Sigmoid colon (tissue), 6 donors: ENCODE measurements at regions not wholly inside any gene's neighbourhood (a gene's known extent, or its start where the extent isn't known, plus 50 kb on each side); places are given as distances from the start of the nearest gene placed in this dataset.

Source experiments
- DNase-seq: peaks from one replicate; pipeline ENCODE4 v3.0.0-alpha.2; 2019
- H3K27ac ChIP-seq, 4 donors: fragments of 200-600 bp; sonication (generic); one replicate each; pipeline ENCODE4 v1.5.1; 2016 to 2019; ENCODE audit warnings: mild to moderate bottlenecking in 1 of 4
- H3K27me3 ChIP-seq, 3 donors: fragments of 200-600 bp; sonication (generic); one replicate each; pipeline ENCODE4 v1.5.1; 2019; ENCODE audit warnings: mild to moderate bottlenecking in 1 of 3
- H3K36me3 ChIP-seq, 4 donors: fragments of 200-600 bp; sonication (generic); one replicate each; pipeline ENCODE4 v1.5.1; 2016 to 2019
- H3K4me1 ChIP-seq, 4 donors: fragments of 200-600 bp; sonication (generic); one replicate each; pipeline ENCODE4 v1.5.1; 2017 to 2019
- H3K4me3 ChIP-seq, 4 donors: fragments of 200-600 bp; sonication (generic); one replicate each; pipeline ENCODE4 v1.5.1; 2017 to 2019; ENCODE audit warnings: mild to moderate bottlenecking in 2 of 4, moderate library complexity in 1 of 4
- H3K9me3 ChIP-seq, 4 donors: fragments of 200-600 bp in 3 of 4; sonication (generic) in 3 of 4; one replicate each; pipeline versions ENCODE4 v1.5.1 to v1.6.1; 2013 to 2019
- CTCF ChIP-seq, 4 experiments: fragments of 450-650 bp in 3 of 4; fragments of 200-600 bp in 1 of 4; IDR thresholded peaks; one replicate each; pipeline ENCODE4 v1.5.1; 2016 to 2019; ENCODE audit warnings: antibody characterized with exemption in 4 of 4, mild to moderate bottlenecking in 3 of 4, moderate library complexity in 2 of 4
- EP300 ChIP-seq, 4 donors: sonication (generic); formaldehyde crosslinking; IDR thresholded peaks; one replicate each; pipeline ENCODE4 v1.6.1; 2017; ENCODE audit warnings: antibody characterized with exemption in 4 of 4
- POLR2A ChIP-seq, 2 donors: fragments of 450-650 bp; IDR thresholded peaks; one replicate each; pipeline ENCODE4 v1.6.1; 2016; ENCODE audit warnings: antibody characterized with exemption in 2 of 2, mild to moderate bottlenecking in 2 of 2, moderate library complexity in 2 of 2
- POLR2AphosphoS5 ChIP-seq, 4 donors: sonication (generic); formaldehyde crosslinking; IDR thresholded peaks; one replicate each; pipeline ENCODE4 v1.6.1; 2017; ENCODE audit warnings: antibody characterized with exemption in 4 of 4
- WGBS, 2 donors: extraction: QIAGEN DNeasy Blood & Tissue Kit; methylation state at CpG; one replicate each; pipeline ENCODE4 v1.1.7; 2013; 5-methylcytosine and 5-hydroxymethylcytosine counted together
- intact Hi-C: fragments of 100-400 bp; cut with DNase I; formaldehyde crosslinking; loops from one replicate; pipeline ENCODE4 v1.15.1; 2023
- donor health status: healthy with polysubstance abuse.
- donor health status: healthy.

GRCh38 chr14:101347893-101348777 lies 213.2 kb upstream of the DIO3 start:
- no peak for TF ChIP-seq EP300 (IDR thresholded peaks at IDR 0.05)
- TF ChIP-seq CTCF (IDR thresholded peaks at IDR 0.05), result no peak
- TF ChIP-seq POLR2AphosphoS5 (IDR thresholded peaks at IDR 0.05), result no peak
- no peak for TF ChIP-seq POLR2A (IDR thresholded peaks at IDR 0.05)
- no peak for DNase-seq
- Histone ChIP-seq H3K36me3 (no peaks in the 10 kb centered on the region), H3K27me3 (no peaks in the 10 kb centered on the region), H3K4me3 (no peak overlapping the region), H3K9me3 (peaks cover 0 to 4% (median 0%) of the 10 kb centered on the region in 4 donors), H3K27ac (no peak overlapping the region), H3K4me1 (peaks cover 0 to 33% (median 23%) of the 10 kb centered on the region in 4 donors)
- 77 to 87% methylated on average over 8 of the region's 8 CpGs for WGBS, 2 donors
- intact Hi-C loops, result no loop called here

DNA sequence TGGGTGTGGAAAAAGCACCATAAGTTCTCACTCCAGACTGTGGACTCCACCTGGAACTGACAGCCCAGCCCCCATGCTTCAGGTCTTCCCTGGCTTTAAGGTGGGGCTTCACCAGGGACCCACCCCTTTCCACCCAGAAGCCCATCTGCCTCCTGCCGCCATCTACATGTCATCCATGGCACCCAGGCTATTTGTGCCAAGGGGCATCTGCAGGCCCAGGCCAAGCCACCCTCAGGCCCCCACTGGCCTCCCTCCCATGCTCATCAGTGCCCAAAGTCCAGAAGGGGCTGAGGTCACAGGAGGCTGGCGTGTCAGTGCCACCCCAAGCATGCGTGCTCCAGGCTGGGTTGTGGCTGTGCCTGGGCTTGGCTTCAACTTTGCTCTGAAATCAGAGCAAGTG lies 212.2 kb upstream of the DIO3 start:
- H3K27me3 ChIP-seq, result no peaks in the 10 kb centered on the region
- peaks cover 0 to 33% (median 23%) of the 10 kb centered on the region in 4 donors for H3K4me1 ChIP-seq
- peaks cover 0 to 4% (median 0%) of the 10 kb centered on the region in 4 donors for H3K9me3 ChIP-seq
- 95 to 97% methylated on average over 3 of the region's 3 CpGs for WGBS, 2 donors
- H3K4me3 ChIP-seq, result no peak overlapping the region
- no peak for TF ChIP-seq EP300 (IDR thresholded peaks at IDR 0.05)
- TF ChIP-seq POLR2A (IDR thresholded peaks at IDR 0.05), result no peak
- H3K27ac ChIP-seq, result no peak overlapping the region
- intact Hi-C loops, result no loop called here
- DNase-seq, result peak; percentile 50
- no peaks in the 10 kb centered on the region for H3K36me3 ChIP-seq

DNA sequence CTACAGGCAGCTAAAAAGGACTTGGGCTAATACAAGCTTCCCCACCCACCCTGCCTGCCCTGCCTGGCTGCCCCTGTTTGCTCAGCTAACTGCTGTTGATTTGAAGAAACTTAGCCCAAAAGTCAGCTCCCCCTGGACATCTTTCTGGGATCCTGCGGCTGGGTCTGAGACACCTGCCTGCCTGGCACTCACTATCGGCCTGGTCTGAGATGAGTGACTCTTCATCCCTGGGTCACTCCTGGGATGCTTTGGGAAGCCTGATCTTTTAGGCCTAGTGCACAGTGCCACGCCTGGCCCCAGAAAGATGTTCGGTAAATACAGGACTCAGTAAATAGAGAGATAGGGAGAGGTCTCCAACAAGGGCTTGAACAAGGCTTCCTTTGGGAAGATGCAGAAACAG lies 211.3 kb upstream of the DIO3 start:
- Histone ChIP-seq H3K27me3 (no peaks in the 10 kb centered on the region), H3K27ac (peak overlapping the region in 3 of 4 donors; percentile 71 to 74 (median 72)), H3K9me3 (peaks cover 0 to 4% (median 0%) of the 10 kb centered on the region in 4 donors), H3K4me1 (peaks cover 0 to 33% (median 23%) of the 10 kb centered on the region in 4 donors), H3K36me3 (no peaks in the 10 kb centered on the region), H3K4me3 (no peak overlapping the region)
- TF ChIP-seq EP300 (IDR thresholded peaks at IDR 0.05), result no peak
- TF ChIP-seq CTCF (IDR thresholded peaks at IDR 0.05), result no peak
- TF ChIP-seq POLR2AphosphoS5 (IDR thresholded peaks at IDR 0.05), result no peak
- intact Hi-C loops, result loop anchor here (10.0 kb wide), 1 partner anchor 975 kb away; the partner anchor contains the start of gene WDR25
- no peak for DNase-seq
- 89 to 93% methylated on average over 4 of the region's 4 CpGs for WGBS, 2 donors

DNA sequence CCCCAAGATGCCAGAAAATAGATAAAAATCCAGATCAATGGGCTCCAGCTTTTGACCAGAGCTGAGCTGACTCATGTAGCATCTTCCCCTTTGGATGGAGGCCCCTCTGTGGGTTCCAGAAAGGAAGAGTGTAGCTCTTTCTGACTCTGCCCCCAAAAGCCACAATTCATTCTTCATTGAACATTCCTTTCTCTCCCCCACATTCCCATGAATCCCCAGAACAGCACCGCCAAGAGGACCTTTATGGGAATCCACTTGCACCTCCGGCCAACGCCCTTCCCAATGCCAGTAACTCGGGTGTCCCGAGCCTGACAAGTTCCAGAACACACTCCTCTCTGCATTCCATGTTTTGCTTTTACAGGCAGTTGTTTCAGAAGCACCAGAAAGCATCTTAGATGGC lies 210.6 kb upstream of the DIO3 start:
- Histone ChIP-seq H3K4me3 (no peak overlapping the region), H3K27me3 (no peaks in the 10 kb centered on the region), H3K4me1 (peaks cover 0 to 33% (median 23%) of the 10 kb centered on the region in 4 donors), H3K36me3 (no peaks in the 10 kb centered on the region), H3K9me3 (peaks cover 0 to 4% (median 0%) of the 10 kb centered on the region in 4 donors), H3K27ac (peak overlapping the region in 3 of 4 donors; percentile 71 to 74 (median 72))
- peak; percentile 81 for DNase-seq
- intact Hi-C loops, result loop anchor here (10.0 kb wide), 1 partner anchor 976 kb away; the partner anchor contains the start of gene WDR25
- TF ChIP-seq CTCF (IDR thresholded peaks at IDR 0.05), result no peak
- no peak for TF ChIP-seq POLR2A (IDR thresholded peaks at IDR 0.05)
- TF ChIP-seq POLR2AphosphoS5 (IDR thresholded peaks at IDR 0.05), result peak; percentile 14 to 83 (median 80)
- peak in 1 of 4 donors; percentile 50 for TF ChIP-seq EP300 (IDR thresholded peaks at IDR 0.05)
- 79 to 87% methylated on average over 5 of the region's 5 CpGs for WGBS, 2 donors

- no peak for TF ChIP-seq POLR2AphosphoS5 (IDR thresholded peaks at IDR 0.05)
- no peak for TF ChIP-seq EP300 (IDR thresholded peaks at IDR 0.05)
- no peak for TF ChIP-seq CTCF (IDR thresholded peaks at IDR 0.05)
- TF ChIP-seq POLR2A (IDR thresholded peaks at IDR 0.05), result no peak
- intact Hi-C loops, result loop anchor here (10.0 kb wide), 1 partner anchor 976 kb away; the partner anchor contains the start of gene WDR25
- H3K9me3 ChIP-seq, result peaks cover 0 to 4% (median 0%) of the 10 kb centered on the region in 4 donors
- H3K27me3 ChIP-seq, result no peaks in the 10 kb centered on the region
- H3K36me3 ChIP-seq, result no peaks in the 10 kb centered on the region
- H3K4me1 ChIP-seq, result peaks cover 0 to 33% (median 23%) of the 10 kb centered on the region in 4 donors
- H3K4me3 ChIP-seq, result no peak overlapping the region
- peak; percentile 46 for DNase-seq
- WGBS, 2 donors, result 75 to 78% methylated on average over 7 of the region's 7 CpGs
- peak overlapping the region in 3 of 4 donors; percentile 71 to 74 (median 72) for H3K27ac ChIP-seq
These were observed 210.1 kb upstream of the DIO3 start for GRCh38 chr14:101351146-101351545.
